ENCODE measurements at regions not wholly inside any gene's neighbourhood (a gene's known extent, or its start where the extent isn't known, plus 50 kb on each side); places are given as distances from the start of the nearest gene placed in this dataset.

DNA sequence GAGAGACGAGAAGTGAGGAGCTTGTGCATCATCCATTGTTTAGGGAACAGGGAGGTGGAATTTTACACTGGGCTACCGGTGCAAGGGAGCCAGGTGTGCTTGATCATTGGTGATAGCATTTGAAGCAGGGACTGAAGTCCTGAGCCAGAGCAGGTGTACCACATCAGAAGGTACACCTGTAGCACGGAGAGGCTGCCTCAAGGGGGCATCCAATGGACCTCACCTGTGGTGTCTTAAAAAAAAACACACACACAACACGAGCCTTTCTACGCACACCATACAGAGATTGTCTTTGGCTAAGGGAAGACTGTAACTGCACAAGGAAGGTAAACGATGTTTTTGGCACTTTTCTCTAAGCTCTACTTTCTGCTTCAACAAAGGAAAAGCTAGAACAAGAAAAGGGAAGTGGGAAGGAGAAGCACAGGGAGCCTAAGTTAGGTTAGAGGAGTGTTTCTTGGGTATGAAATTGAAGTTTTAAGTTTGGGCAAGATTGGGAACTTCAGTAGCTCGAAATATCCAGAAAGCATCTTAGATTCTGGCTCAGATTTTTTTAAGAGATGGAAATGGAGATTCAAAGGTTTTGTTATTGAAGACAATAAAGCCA is 334.3 kb upstream of the FBXO33 start:
- no peak for DNase-seq (ENCODE audit: low spot score)

GRCh38 chr14:39765676-39766075 is 333.4 kb upstream of the FBXO33 start:
- DNase-seq (ENCODE audit: low spot score): no peak

GRCh38 chr14:39763402-39763890 is 331.2 kb upstream of the FBXO33 start:
- no peak for DNase-seq (ENCODE audit: low spot score)

DNA sequence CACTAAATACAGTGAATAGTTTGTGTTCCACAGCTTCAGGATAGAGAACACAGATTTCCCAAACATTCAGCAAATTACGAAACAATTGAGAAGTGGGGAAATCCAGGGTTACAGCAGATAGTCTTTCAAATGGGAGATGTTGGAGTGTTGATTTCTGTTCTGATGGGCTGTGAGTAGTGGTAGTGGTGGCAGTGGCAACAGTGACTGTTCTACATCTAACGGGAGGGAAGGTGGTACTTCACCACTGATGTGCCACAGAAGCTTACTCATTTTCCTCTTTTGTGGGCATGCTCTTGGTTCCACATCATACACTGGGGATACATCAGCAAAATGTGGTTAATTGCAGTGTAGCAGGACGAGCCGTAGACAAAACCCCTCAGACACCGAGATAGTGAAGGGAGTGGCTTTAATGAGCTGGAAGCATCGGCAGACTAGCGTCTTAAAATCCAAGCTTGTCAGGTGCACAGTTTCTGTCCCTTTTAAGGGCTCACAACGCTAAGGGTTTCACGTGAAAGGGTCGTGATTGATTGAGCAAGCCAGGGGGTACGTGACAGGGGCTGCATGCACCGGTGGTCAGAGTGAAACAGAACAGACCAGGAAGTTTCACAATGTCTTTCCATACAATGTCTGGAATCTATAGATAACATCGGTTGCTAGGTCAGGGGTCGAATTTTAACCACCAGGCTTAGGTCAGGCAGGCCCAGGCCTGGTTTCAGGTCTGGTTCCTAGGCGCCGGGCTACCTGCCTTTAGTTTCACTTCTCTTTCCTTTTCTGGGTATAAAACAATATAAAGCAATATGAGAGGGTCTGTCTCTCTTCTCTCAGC is 330.6 kb upstream of the FBXO33 start:
- DNase-seq (ENCODE audit: low spot score): no peak

- no peak for DNase-seq (ENCODE audit: low spot score)
These were observed 323.1 kb upstream of the FBXO33 start for GRCh38 chr14:39755269-39755878.

DNA sequence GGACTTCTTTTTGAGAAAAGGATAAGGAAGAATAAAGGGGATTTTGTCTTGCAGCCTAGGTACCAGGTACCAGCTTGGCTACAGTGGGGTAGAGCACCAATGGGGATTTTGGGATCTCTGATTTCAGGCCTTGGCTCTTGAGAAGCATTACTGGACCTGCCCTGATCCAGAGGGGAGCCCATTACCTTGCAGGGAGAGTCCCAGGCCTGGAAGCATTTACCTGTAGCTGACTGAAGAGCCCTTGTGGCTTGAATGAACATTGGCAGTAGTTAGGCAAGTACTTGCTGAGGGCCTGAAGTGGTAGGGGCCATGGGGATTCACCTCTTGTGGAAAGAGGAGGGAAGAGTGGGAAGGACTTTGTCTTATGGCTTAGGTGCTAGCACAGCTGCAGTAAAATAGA is 308.2 kb upstream of the FBXO33 start:
- no peak for DNase-seq (ENCODE audit: low spot score)

GRCh38 chr14:39739796-39740195 is 307.6 kb upstream of the FBXO33 start:
- no peak for DNase-seq (ENCODE audit: low spot score)

DNA sequence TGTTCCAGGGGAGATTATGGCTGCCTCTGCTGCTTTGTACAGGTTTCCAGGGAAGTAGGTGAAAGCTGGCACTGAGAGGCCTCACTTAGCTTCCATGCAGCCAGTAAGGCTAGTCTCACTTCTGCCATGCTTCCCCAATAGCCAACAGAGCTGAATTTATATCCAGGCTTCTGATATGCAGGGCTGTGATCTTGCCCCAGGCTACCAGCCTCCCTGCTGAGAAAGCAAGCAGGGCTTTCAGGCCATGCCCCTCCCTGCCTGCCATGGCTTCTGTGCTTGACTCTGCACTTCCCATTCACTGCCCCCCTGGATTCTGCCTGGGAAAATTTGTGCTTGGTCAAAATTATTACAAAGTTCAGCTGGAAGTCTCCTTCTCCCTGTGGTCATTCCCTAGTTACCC is 302.1 kb upstream of the FBXO33 start:
- no peak for DNase-seq (ENCODE audit: low spot score)

DNA sequence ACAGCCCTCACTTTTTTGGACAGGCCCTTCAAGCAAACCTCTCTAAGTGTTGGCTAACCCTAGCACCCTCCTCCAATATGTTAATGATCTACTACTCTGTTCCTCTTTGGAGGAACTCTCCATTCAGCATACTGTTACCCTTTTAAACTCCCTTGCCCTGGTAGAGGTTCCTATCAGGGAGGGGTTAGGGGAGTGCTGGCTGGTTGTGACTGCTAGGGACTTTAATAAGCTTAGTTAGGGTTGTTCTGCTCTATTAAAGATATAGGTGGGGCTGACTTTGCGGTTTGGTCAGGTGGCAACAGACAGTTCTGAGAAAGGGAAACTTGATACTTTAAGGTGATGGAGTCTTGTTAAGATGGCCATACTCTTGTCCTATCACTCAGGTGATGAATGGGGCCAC is 301.5 kb upstream of the FBXO33 start:
- no peak for DNase-seq (ENCODE audit: low spot score)

GRCh38 chr14:39731912-39732311 is 299.7 kb upstream of the FBXO33 start:
- DNase-seq (ENCODE audit: low spot score): no peak

GRCh38 chr14:39726563-39726962 is 294.3 kb upstream of the FBXO33 start:
- no peak for DNase-seq (ENCODE audit: low spot score)

GRCh38 chr14:39722547-39723273 is 290.5 kb upstream of the FBXO33 start:
- no peak for DNase-seq (ENCODE audit: low spot score)

GRCh38 chr14:39716987-39717570 is 284.8 kb upstream of the FBXO33 start:
- no peak for DNase-seq (ENCODE audit: low spot score)

- DNase-seq (ENCODE audit: low spot score): no peak
These were observed 280.2 kb upstream of the FBXO33 start for GRCh38 chr14:39712293-39712999.

GRCh38 chr14:39704594-39704993 is 272.4 kb upstream of the FBXO33 start:
- no peak for DNase-seq (ENCODE audit: low spot score)

GRCh38 chr14:39694341-39694740 is 262.1 kb upstream of the FBXO33 start:
- no peak for DNase-seq (ENCODE audit: low spot score)

DNA sequence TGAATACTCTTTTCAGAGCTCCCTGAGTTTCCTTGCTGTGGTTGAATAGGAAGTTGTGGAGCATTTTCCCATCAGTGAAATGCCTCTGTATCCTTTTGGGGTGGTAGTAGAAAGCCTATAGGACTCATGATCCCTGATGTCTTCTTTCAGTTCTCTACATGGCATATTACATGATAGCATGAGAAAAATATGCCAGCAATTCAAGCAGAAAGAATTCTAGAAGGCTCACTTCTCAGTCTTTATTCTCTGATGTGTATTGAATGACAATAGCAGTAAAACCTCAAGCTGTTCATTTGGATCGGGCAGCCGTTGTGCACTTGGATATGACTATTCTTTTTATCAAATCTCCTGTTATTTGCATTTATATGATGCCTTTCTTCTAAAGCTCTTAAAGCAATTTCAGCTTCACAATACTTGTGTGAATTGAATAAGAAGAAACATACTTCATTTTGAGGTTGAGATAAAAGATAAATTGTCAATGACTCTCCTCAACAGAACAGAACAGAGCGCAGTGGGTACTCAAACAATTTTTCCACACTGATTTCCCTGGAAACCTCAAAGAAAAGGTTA is 251.5 kb upstream of the FBXO33 start:
- DNase-seq (ENCODE audit: low spot score): no peak

DNA sequence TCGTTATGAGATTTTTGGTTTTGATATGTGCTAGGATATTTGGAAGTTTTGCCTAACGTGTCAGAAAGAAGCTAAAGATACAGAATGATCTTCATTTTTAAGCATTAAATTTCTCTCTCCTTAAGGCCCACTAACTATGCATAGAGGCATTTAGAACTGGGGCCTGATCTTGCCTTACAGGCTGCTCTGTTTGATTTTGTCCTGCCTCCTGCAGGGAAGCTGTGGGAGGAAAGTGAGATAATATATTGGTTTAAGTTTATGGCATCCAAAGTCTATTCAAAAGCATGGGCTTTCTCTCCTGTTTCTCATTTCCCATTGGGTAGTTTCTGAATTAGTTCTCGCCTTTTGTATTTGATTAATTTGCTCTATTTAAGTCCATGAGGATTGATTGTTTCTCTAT is 250.3 kb upstream of the FBXO33 start:
- no peak for DNase-seq (ENCODE audit: low spot score)

GRCh38 chr14:39681782-39682399 is 249.7 kb upstream of the FBXO33 start:
- DNase-seq (ENCODE audit: low spot score): no peak

DNA sequence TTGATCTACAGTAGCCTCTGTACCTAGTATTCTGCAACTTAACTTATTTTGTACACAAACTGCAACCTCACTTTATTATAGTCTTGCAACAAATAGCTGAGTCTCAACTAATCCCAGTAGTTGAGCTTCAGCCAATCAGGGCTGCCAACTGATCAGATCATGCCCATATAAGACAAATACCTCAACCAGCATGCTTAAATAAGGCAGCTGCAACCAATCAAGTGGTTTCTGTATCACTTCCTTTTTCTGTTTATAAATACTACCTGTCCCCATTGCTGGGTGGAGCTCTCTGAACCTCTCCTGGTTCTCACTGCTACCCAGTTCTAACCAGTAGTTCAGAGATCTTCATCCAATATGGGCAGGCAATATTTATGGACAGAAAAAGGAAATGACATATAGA is 248.5 kb upstream of the FBXO33 start:
- no peak for DNase-seq (ENCODE audit: low spot score)

GRCh38 chr14:39673734-39674133 is 241.5 kb upstream of the FBXO33 start:
- DNase-seq (ENCODE audit: low spot score): no peak
